ENCODE measurements at regions not wholly inside any gene's neighbourhood (a gene's known extent, or its start where the extent isn't known, plus 50 kb on each side); places are given as distances from the start of the nearest gene placed in this dataset.

GRCh38 chr2:17255071-17255470, 263.2 kb downstream of the RAD51AP2 start:
- TF ChIP-seq CTCF (IDR thresholded peaks at IDR 0.05; ENCODE audit: insufficient read depth, low read depth, low read length), result no peak
- TF ChIP-seq EZH2 (IDR thresholded peaks at IDR 0.05; ENCODE audit: insufficient read depth, low read length), result no peak
